H9 (cell line): ENCODE measurements at regions not wholly inside any gene's neighbourhood (a gene's known extent, or its start where the extent isn't known, plus 50 kb on each side); places are given as distances from the start of the nearest gene placed in this dataset.

Source experiments
- DNase-seq: peaks from one replicate; pipeline ENCODE4 v3.0.0-alpha.2; 2017
- H2AFZ ChIP-seq: one replicate; pipeline ENCODE4 v1.6.1; 2013; ENCODE audit warnings: mild to moderate bottlenecking, low read length, control low read depth, moderate library complexity
- H2AK5ac ChIP-seq: 2 replicates; pipeline ENCODE4 v1.6.1; 2013; ENCODE audit warnings: low read length, control low read depth, mixed read lengths; ENCODE audit not compliant: insufficient read length
- H2BK120ac ChIP-seq: one replicate; pipeline ENCODE4 v1.6.1; 2013; ENCODE audit warnings: low read depth, mild to moderate bottlenecking, low read length, control low read depth, inconsistent platforms; ENCODE audit not compliant: poor library complexity, severe bottlenecking
- H2BK12ac ChIP-seq: 2 replicates; pipeline ENCODE4 v1.6.1; 2013; ENCODE audit warnings: low read length, control low read depth, mixed read lengths, low read depth; ENCODE audit not compliant: insufficient read length
- H2BK15ac ChIP-seq: 2 replicates; pipeline ENCODE4 v1.6.1; 2013; ENCODE audit warnings: low read depth, low read length, control low read depth
- H2BK20ac ChIP-seq: one replicate; pipeline ENCODE4 v1.6.1; 2013; ENCODE audit warnings: low read depth, mild to moderate bottlenecking, low read length, control low read depth, inconsistent platforms; ENCODE audit not compliant: poor library complexity, severe bottlenecking
- H2BK5ac ChIP-seq: 2 replicates; pipeline ENCODE4 v1.6.1; 2013; ENCODE audit warnings: low read length, control low read depth, mixed read lengths; ENCODE audit not compliant: insufficient read length
- H3K14ac ChIP-seq: 2 replicates; pipeline ENCODE4 v1.6.1; 2013; ENCODE audit warnings: low read length, control low read depth; ENCODE audit not compliant: insufficient read depth
- H3K18ac ChIP-seq: 2 replicates; pipeline ENCODE4 v1.6.1; 2013; ENCODE audit warnings: low read depth, mild to moderate bottlenecking, mixed read lengths, low read length, control low read depth; ENCODE audit not compliant: insufficient read length
- H3K23ac ChIP-seq: 2 replicates; pipeline ENCODE4 v1.6.1; 2013; ENCODE audit warnings: low read length, control low read depth, mixed read lengths, low read depth; ENCODE audit not compliant: insufficient read length
- H3K23me2 ChIP-seq: 2 replicates; pipeline ENCODE4 v1.6.1; 2013; ENCODE audit warnings: low read depth, mild to moderate bottlenecking, mixed read lengths, low read length, control low read depth; ENCODE audit not compliant: insufficient read length, poor library complexity, severe bottlenecking
- H3K27ac ChIP-seq: 2 replicates; pipeline ENCODE4 v1.5.1; 2013; ENCODE audit warnings: low read length, control low read depth, mixed read lengths, low read depth; ENCODE audit not compliant: insufficient read length
- H3K27me3 ChIP-seq: 2 replicates; pipeline ENCODE4 v1.6.1; 2013; ENCODE audit warnings: low read length, control low read depth, inconsistent platforms; ENCODE audit not compliant: insufficient read depth
- H3K4ac ChIP-seq: 2 replicates; pipeline ENCODE4 v1.6.1; 2013; ENCODE audit warnings: low read depth, mild to moderate bottlenecking, control low read depth, inconsistent platforms, low read length, moderate library complexity
- H3K4me1 ChIP-seq: 2 replicates; pipeline ENCODE4 v1.6.1; 2013; ENCODE audit warnings: low read length, control low read depth, inconsistent platforms; ENCODE audit not compliant: insufficient read depth
- H3K4me2 ChIP-seq: 2 replicates; pipeline ENCODE4 v1.6.1; 2013; ENCODE audit warnings: low read length, control low read depth, mixed read lengths; ENCODE audit not compliant: insufficient read length, insufficient read depth
- H3K56ac ChIP-seq: 2 replicates; pipeline ENCODE4 v1.6.1; 2013; ENCODE audit warnings: low read depth, mild to moderate bottlenecking, mixed read lengths, low read length, control low read depth; ENCODE audit not compliant: insufficient read length
- H3K79me1 ChIP-seq: 2 replicates; pipeline ENCODE4 v1.6.1; 2013; ENCODE audit warnings: low read depth, mild to moderate bottlenecking, moderate library complexity, low read length, control low read depth, inconsistent platforms; ENCODE audit not compliant: insufficient read depth, poor library complexity, severe bottlenecking
- H3K79me2 ChIP-seq: 2 replicates; pipeline ENCODE4 v1.6.1; 2013; ENCODE audit warnings: low read length, control low read depth, inconsistent platforms; ENCODE audit not compliant: insufficient read depth
- H3K9ac ChIP-seq: 2 replicates; pipeline ENCODE4 v1.6.1; 2013; ENCODE audit warnings: low read length, control low read depth, mixed read lengths; ENCODE audit not compliant: insufficient read length; ENCODE audit errors: extremely low read depth
- H3K9me3 ChIP-seq: one replicate; pipeline ENCODE4 v1.6.1; 2013; ENCODE audit warnings: low read depth, low read length, inconsistent platforms; ENCODE audit not compliant: control insufficient read depth
- H3T11ph ChIP-seq: one replicate; pipeline ENCODE4 v1.6.1; 2013; ENCODE audit warnings: mild to moderate bottlenecking, low read length, control low read depth, inconsistent platforms
- H4K20me1 ChIP-seq: one replicate; pipeline ENCODE4 v1.6.1; 2013; ENCODE audit not compliant: control insufficient read depth, insufficient read length, insufficient read depth
- H4K5ac ChIP-seq: 2 replicates; pipeline ENCODE4 v1.6.1; 2013; ENCODE audit warnings: low read depth, mild to moderate bottlenecking, mixed read lengths, low read length, control low read depth; ENCODE audit not compliant: insufficient read length
- H4K8ac ChIP-seq: replicated peaks from 2 replicates; pipeline ENCODE4 v1.6.1; 2013; ENCODE audit warnings: low read length, control low read depth, mixed read lengths, low read depth; ENCODE audit not compliant: insufficient read length
- H4K91ac ChIP-seq: 2 replicates; pipeline ENCODE4 v1.6.1; 2013; ENCODE audit warnings: low read depth, mild to moderate bottlenecking, moderate library complexity, mixed read lengths, low read length, control low read depth; ENCODE audit not compliant: insufficient read length
- H3K27ac Mint-ChIP-seq, 3 experiments: 2 replicates in 2 of 3; 3 replicates in 1 of 3; pipeline ENCODE4 v1.8.0; 2020 to 2021; ENCODE audit warnings: mixed read lengths in 3 of 3, mild to moderate bottlenecking in 1 of 3, moderate library complexity in 1 of 3
- H3K27me3 Mint-ChIP-seq: 2 replicates; pipeline ENCODE4 v1.8.0; 2021; ENCODE audit warnings: low read depth, mild to moderate bottlenecking, moderate library complexity, mixed read lengths
- H3K36me3 Mint-ChIP-seq, 3 experiments: 2 replicates in 2 of 3; 3 replicates in 1 of 3; pipeline ENCODE4 v1.8.0; 2020 to 2021; ENCODE audit warnings: low read depth in 3 of 3, mixed read lengths in 3 of 3; ENCODE audit not compliant: insufficient read depth in 1 of 3
- H3K4me1 Mint-ChIP-seq, 2 experiments: 2 replicates each; pipeline ENCODE4 v1.8.0; 2020; ENCODE audit warnings: mixed read lengths in 2 of 2
- H3K4me3 Mint-ChIP-seq, 2 experiments: 2 replicates in 1 of 2; 3 replicates in 1 of 2; pipeline ENCODE4 v1.8.0; 2020 to 2021; ENCODE audit warnings: mild to moderate bottlenecking in 2 of 2, mixed read lengths in 2 of 2, moderate library complexity in 1 of 2
- H3K9me3 Mint-ChIP-seq, 2 experiments: 2 replicates in 1 of 2; 3 replicates in 1 of 2; pipeline ENCODE4 v1.8.0; 2020; ENCODE audit warnings: mild to moderate bottlenecking in 2 of 2, mixed read lengths in 2 of 2, moderate library complexity in 1 of 2
- WGBS: extraction: QIAGEN DNeasy Blood & Tissue Kit; methylation state at CpG from one replicate; pipeline ENCODE4 v1.1.7; 2013; ENCODE audit warnings: missing lambda C conversion rate, low lambda C conversion rate, mixed read lengths; ENCODE audit not compliant: insufficient read length; ENCODE audit errors: extremely low coverage; 5-methylcytosine and 5-hydroxymethylcytosine counted together
- TF ChIP-seq, protein P1 (sequence below): fragments of 200-600 bp; sonication (generic); conservative IDR thresholded peaks from 3 replicates; pipeline ENCODE4 v1.8.0; 2021; ENCODE audit warnings: antibody characterized with exemption, mild to moderate bottlenecking

DNA sequence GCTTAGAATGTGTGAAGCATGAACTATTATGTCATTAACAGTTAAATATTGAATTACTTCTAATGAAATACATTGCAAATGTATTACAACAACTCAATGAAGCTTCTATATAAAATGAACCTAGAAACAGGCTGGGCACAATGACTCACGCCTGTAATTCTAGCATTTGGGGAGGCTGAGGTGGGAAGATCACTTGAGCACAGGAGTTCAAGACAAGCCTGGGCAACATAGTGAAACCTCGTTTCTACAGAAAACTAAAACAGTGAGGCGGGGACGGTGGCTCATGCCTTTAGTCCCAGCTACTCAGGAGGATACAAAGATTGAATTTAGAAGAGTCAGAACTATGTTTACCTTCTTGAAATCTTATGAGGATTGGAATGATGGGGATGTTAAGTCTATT lies 505.1 kb downstream of the SLITRK5 start:
- Mint-ChIP-seq H3K27me3 (no peaks in the 10 kb centered on the region), H3K36me3 (no peaks in the 10 kb centered on the region), H3K9me3 (no peaks in the 10 kb centered on the region), H3K4me3 (no peak overlapping the region), H3K4me1 (no peaks in the 10 kb centered on the region; a peak in 1 of 4 replicates), H3K27ac (no peak overlapping the region)
- Histone ChIP-seq H4K20me1 (no peaks in the 10 kb centered on the region), H3K27me3 (no peaks in the 10 kb centered on the region), H3K79me2 (no peaks in the 10 kb centered on the region), H3K56ac (no peak overlapping the region), H3K23me2 (no peaks in the 10 kb centered on the region), H3K9me3 (no peaks in the 10 kb centered on the region), H4K5ac (no peak overlapping the region), H2BK5ac (no peak overlapping the region), H3K4ac (no peak overlapping the region), H3K23ac (no peak overlapping the region), H3K4me1 (no peaks in the 10 kb centered on the region), H3T11ph (no peak overlapping the region), H3K14ac (no peak overlapping the region), H2BK120ac (no peak overlapping the region), H2BK15ac (no peak overlapping the region), H2BK20ac (no peak overlapping the region), H3K18ac (no peak overlapping the region), H3K9ac (no peak overlapping the region), H2AK5ac (no peak overlapping the region), H3K27ac (no peak overlapping the region), H4K91ac (no peak overlapping the region), H3K4me2 (no peak overlapping the region), H2BK12ac (no peak overlapping the region), H2AFZ (no peak overlapping the region), H4K8ac (no peak overlapping the region), H3K79me1 (no peaks in the 10 kb centered on the region)
- TF ChIP-seq, protein P1, sequence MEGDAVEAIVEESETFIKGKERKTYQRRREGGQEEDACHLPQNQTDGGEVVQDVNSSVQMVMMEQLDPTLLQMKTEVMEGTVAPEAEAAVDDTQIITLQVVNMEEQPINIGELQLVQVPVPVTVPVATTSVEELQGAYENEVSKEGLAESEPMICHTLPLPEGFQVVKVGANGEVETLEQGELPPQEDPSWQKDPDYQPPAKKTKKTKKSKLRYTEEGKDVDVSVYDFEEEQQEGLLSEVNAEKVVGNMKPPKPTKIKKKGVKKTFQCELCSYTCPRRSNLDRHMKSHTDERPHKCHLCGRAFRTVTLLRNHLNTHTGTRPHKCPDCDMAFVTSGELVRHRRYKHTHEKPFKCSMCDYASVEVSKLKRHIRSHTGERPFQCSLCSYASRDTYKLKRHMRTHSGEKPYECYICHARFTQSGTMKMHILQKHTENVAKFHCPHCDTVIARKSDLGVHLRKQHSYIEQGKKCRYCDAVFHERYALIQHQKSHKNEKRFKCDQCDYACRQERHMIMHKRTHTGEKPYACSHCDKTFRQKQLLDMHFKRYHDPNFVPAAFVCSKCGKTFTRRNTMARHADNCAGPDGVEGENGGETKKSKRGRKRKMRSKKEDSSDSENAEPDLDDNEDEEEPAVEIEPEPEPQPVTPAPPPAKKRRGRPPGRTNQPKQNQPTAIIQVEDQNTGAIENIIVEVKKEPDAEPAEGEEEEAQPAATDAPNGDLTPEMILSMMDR, result no peak
- WGBS, result no CpG with 5 or more reads among the region's 4 CpGs
- DNase-seq, result no peak
